ENCODE measurements at regions not wholly inside any gene's neighbourhood (a gene's known extent, or its start where the extent isn't known, plus 50 kb on each side); places are given as distances from the start of the nearest gene placed in this dataset.
A peak's percentile ranks its signal among the peaks of the same experiment; 100 is the strongest.

DNA sequence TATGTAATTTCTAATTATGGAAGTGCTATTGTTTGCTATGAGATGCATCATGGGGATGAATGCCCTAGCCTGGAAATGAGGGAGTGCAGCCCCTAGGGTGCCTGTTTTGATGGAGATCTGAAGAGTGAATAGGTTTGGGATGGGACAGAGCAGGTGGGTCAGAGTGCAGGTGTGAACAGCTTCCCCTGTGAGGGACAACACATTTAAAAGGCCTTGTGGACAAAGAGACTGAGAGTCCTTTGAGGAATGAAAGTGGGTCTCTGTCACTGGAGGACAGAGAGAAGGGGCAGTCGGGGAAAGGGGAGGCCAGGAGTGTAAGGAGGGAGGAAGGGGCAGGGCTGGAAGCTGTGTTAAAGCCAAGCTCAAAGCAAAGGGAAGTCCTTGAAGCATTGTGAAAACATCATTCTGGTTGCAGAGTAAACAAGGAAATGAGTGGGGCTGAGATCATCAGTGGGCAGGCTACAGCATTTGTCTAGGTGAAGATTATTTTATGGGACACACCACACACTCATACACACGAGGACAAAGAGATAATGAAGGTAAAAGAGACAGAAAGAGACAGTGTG is 877.6 kb downstream of the SLC4A3 start:
- ATAC-seq, result no peak
- no peak for DNase-seq
- intact Hi-C loops (cut with micrococcal nuclease), result no loop called here

DNA sequence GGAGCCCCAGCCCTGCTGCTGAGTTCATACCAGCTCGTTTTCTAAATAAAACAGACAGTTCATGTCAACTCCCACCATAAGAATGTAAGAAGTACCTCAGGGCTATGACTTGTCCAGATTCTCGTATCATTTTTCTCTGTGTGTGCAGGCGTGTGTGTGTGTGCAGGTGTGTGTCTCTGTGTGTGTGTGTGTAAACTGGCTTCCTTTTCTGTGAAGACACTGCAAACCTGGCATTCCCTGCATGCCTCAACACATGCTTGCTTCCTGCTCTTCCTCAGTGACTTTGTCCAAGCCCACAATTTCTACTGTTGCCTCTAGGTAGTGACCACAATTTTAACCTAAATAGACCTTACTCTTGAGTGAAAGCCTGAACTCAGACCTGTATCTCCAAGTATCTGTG is 879.0 kb downstream of the SLC4A3 start:
- ATAC-seq (no peak), DNase-seq (no peak)
- intact Hi-C loops (cut with micrococcal nuclease), result no loop called here

DNA sequence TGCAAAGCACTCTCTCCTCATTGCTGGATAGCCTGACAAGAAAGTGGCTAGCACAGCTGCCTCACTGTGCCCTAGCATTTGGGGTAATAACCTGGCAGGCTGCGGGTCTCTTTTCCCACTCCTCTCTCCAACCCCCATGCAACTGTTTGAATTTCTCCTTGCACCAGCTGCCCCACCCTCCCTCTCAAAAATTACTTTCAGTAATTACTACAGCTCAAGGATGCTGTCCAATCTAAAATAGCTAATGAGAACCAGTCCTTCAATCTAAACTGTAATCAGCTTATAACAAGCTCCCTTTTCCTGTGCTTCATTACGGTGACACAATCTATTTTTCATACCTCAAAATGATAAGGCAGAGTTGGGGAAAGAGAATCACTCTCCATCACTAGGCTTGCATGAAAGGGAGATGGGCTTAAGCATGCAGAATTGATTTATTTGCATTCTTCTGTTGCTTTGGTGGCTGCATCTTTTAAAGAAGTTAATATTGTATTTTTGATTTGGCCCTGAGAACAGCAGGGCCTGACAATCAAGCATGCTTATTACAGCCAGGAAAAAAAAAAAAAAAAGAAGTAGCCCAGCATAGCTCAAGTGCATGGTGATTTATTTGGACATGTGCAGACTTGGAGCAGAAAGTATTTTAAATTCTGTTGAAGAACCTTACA is 881.8 kb downstream of the SLC4A3 start:
- intact Hi-C loops (cut with micrococcal nuclease), result no loop called here
- DNase-seq, result no peak
- no peak for ATAC-seq

DNA sequence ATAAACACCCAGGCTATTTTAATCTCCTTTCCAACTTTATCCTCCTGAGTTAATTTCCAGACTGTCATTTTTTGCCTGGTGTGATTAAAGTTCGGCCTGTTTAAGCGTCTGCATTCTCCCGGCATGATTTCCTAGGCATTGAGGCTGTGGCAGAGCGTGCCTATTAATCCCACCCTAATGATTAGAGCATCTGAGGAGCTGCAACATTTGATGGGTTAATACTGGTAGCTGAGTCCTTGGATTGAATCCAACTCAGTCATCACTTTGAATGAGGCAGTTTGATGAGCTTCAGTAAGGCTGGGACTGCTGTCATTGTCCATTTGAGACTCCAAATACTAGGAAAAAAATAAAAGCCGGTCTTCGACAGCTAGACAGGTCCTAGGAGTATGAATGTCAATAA is 882.5 kb downstream of the SLC4A3 start:
- intact Hi-C loops (cut with micrococcal nuclease), result no loop called here
- no peak for ATAC-seq
- DNase-seq, result no peak

DNA sequence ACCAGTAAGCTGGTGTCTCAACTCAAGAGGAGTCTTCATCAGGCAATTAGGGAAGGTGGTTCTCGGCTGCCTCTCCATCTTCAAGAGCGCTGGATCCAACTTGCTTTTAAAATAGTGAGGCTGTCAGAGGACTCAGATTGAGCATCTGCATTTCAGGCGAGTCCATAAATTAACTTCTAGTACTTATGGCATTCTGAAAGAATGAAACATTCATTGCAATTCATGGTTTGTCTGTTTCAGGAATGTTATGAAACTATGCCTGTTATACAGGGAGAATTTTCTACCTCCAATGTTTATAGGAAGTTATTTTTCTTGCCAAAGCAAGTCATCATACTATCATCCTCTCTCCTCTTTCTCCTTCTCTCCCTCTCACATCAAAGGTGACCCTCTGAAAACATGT is 883.2 kb downstream of the SLC4A3 start:
- ATAC-seq, result no peak
- DNase-seq, result no peak
- intact Hi-C loops (cut with micrococcal nuclease), result no loop called here

DNA sequence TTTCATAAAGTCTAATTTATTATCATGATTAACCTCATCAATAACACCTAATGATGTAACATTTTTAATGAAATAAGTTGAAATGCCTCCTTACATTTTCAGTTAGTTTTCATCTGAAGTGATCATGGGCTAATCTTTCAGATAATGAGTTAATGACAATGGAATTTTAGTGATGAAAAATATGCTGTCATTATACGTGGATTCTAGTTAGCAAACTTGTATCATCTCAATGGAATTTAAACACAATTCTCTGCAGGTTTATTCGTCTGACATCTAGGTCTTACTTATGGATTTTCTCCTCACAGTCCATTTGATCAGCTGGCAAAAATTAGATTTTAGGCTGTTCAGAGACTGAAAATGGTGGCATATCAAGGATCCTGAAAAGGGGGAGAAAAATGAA is 885.0 kb downstream of the SLC4A3 start:
- ATAC-seq (no peak), DNase-seq (no peak)

DNA sequence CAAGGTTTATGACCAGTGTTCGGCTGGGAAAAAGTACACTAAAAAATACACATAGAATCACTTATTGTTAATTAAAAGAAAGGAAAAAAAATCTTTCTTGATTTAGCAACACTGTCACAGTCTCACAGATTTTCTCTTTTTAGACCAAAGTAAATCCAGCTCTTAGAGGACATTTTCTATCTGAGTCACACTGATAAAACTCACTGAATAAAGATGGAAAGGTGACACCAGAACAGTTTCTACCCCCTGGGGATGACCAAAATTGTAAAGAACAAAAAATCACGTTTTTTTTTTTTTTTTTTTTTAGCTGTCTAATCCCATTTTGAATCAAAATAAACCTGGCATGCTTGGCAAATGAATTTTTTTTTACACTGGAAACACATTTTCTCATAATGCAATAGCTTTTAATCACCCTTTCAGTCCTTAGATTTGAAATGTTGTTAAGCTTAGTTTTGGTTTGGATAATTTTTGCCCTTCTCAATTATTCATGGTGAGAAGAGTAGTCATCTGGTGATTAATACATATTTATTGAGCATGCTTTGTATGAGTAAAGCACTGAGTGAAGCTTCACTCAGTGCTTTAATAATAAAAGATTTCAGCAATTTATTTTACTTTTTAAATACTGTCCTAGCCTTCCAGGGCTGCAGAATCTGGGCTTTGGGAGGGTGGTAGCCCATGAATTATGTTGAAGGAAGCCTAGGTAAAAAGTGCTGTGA is 886.3 kb downstream of the SLC4A3 start:
- DNase-seq, result no peak
- no peak for ATAC-seq
- intact Hi-C loops (cut with micrococcal nuclease), result no loop called here

More for the DNA sequence above, 885.0 kb downstream of the SLC4A3 start:
- intact Hi-C loops (cut with micrococcal nuclease), result no loop called here

DNA sequence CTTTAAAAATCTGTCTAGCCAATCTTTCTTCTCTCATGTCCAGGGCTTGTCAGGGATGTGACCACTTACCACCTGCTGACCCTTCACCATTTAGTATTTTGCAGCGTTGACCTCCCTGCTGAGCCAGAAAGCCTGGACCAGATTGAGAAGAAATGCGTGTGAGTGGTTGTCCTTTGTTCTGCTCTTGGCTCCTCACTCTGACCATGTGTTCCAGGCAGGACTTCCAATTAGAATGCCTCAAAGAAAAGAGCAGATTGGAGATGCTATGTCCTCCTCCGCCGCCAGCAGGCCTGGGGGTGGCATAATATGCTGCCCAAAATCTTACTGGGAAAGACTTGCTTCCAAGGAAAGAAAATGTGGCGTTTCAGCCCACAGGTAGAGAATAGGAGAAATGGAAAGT is 894.1 kb downstream of the SLC4A3 start:
- DNase-seq (no peak), ATAC-seq (no peak)
- intact Hi-C loops (cut with micrococcal nuclease), result no loop called here

DNA sequence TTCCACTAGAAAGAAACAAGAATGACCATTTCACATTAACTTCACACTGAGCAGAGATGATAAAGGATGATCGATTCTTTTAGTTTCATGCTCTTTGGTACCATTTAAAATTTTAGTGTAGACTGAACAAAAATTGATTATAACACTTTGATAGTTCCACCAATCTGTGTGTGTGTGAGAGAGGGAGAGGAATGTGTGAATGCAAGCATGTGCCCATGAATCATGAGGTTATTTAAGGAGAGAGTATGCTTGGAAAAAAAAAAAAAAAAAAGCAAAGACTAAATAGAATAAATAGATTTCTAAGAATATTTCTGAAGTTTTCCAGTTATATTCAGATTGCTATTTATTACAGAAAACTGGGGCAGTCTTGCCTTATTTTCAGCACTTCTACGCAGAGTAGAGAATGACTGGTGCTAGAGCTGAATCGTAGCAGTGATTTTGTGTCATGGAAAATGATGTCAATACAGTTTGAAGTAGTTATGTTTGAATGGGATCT is 900.8 kb downstream of the SLC4A3 start:
- intact Hi-C loops (cut with micrococcal nuclease), result no loop called here
- DNase-seq (no peak), ATAC-seq (peak; percentile 48)

DNA sequence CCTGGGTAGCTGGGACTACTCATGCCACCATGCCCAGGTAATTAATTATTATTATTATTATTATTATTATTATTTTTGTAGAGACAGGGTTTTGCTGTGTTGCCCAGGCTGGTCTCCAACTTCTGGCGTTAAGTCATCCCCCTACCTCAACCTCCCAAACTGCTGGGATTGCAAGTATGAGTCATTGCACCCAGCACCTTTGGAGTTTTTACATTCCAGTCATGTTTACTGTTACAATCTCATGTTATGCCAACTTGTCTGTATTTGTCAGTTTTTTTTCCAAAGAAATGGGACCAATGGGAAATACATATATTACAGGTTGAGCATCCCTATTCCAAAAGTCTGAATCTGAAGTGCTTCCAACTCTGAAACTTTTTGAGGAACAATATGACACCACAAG is 903.8 kb downstream of the SLC4A3 start:
- no peak for ATAC-seq
- DNase-seq, result no peak
- intact Hi-C loops (cut with micrococcal nuclease), result no loop called here

DNA sequence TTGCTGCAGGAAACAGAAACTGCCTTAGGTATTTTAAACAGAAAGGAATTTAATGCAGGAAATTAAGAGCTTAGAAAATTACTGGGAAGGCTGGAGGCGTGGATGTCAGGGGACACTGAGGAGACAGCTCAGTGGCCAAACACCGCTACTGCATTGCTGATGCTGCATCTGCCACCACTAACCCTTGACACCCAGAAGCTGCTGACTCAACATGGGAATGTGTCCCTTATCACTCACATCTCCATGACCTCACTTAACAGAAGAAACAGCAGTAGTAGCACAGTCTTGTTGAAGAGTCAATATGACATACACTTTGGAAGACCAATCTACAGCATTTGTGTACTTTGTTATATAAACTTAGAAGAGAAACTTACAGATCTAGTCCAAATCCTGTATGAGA is 906.1 kb downstream of the SLC4A3 start:
- ATAC-seq (no peak), DNase-seq (no peak)
- intact Hi-C loops (cut with micrococcal nuclease), result no loop called here

DNA sequence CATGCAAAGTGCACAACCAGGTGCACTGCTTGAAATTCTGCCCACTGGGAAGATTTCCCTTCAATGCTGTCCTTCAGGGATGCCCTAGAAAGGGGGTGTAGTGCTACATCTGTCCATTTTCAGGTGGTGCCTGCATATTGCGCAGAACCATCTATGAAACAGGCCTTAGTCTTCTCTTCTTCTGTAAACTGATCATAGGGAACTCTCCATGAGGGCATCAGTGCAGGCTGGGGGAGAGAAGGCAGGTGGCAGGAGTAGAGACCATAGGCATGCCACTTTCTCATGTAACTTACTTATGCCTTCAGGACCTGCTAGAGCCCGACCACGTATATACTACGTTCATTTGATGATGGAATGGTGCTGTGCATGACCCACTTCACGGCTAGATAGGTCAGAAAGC is 912.1 kb downstream of the SLC4A3 start:
- DNase-seq (no peak), ATAC-seq (no peak)
- intact Hi-C loops (cut with micrococcal nuclease), result no loop called here

DNA sequence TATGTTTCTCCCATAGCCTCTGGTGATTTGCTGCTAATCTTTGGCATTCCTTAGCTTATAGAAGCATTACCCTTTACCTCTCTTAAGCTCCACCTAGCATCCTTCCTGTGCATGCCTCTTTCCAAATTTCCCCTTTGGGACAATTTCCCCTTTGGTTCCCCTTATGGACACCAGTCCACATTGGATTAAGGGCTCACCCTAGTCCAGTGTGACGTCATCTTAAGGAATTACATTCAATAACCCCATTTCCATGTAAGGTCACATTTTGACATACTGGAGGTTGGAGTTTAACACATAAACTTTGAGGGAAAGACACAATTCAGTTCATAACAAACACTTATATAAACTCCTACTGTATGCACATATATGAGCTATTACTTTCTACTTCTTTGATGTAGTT is 916.6 kb downstream of the SLC4A3 start:
- no peak for DNase-seq
- intact Hi-C loops (cut with micrococcal nuclease), result no loop called here
- ATAC-seq, result no peak

DNA sequence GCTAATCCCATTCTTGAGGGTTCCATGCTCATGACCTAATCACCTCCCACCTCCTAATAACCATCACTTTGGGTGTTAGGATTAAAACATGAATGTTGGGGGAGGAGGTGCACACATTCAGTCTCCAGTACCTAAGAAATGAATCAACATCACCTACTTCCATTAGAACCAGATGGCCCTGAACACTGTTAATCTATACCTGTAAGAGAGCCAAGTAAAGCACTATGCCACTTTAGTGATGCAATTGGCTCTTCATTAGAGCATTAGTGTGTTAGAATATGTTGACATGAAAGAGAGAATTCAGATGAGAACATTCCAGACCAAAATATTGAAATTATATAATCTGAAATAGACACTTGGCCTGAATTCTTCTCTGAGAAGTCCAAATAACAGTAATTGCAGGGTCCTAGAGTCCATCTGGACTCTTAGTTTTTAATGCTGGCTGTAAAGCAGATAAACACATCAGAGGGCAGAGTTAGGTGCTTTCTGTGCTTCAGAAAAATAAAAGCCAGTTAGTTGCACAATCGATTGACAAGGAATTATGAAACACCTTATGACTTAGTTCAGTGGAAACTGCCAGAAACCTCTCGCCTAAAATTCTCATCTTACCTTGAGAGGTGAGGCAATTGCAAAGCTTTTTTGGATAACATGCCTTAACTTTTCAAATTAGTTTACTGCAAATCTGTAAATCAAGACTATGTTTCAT is 923.7 kb downstream of the SLC4A3 start:
- ATAC-seq (no peak), DNase-seq (no peak)
- intact Hi-C loops (cut with micrococcal nuclease), result no loop called here

DNA sequence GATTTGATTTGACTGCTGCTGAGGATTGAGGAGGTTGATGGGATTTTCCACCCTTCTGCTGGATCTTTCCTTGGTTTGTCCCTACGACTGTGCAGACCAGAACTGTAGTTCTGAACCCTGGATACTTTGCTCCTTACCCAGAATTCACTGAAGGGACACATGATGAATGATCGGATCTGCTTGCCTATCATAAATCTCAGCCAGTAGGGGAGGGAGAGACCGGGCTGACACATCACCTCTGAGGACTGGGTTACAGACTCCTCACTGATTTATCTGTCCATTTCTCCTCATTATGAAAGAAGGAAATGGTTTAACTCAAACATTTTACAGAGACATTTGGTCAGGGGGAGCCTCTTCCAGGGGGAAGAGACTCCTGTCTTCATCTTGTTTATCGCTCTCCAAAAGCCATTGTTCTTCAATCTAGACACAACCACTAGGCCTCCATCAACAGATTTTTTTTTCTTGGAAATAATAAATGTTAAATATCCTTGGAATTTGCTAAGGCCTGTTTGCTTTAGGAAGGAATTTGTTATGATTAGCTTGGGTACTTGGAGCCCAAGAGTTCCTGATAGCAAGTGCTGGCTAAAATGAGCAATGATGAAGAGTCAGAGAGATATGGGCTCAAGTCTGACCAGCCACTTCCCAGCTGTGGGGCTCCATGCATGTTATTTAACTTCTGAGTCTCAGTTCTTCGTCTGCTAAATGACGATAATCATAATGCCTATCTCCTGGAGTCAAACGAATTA is 925.5 kb downstream of the SLC4A3 start:
- intact Hi-C loops (cut with micrococcal nuclease), result no loop called here
- no peak for ATAC-seq

DNA sequence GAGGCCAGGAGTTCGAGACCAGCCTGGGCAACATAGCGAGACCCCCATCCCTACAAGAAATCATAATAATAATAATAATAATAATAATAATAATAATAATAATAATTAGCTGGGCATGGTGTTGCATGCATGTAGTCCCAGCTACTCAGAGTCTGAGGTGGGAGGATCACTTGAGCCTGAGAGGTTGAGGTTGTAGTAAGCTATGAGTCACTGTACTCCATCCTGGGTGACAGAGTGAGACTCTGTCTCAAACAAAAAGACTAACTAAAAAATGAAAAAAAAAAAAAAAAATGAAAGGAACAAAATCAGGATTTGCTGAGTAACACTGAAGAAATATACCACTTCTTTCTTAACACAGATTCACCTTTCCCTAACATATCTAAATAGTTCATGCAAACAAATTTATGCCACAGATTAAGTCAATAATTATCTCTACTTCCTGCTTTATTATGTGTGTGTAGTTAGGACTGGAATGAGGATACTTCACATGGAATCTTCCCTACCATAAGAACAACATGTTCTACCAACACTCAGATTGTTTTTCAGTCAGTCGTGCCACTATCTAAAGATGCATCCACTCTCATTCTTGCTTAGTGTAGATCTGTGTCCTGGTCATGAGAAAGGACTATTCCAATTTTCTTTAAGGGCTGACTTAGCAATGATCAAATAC is 928.7 kb downstream of the SLC4A3 start:
- ATAC-seq (no peak), DNase-seq (no peak)
- intact Hi-C loops (cut with micrococcal nuclease), result no loop called here

More for the DNA sequence above, 925.5 kb downstream of the SLC4A3 start:
- DNase-seq, result no peak

DNA sequence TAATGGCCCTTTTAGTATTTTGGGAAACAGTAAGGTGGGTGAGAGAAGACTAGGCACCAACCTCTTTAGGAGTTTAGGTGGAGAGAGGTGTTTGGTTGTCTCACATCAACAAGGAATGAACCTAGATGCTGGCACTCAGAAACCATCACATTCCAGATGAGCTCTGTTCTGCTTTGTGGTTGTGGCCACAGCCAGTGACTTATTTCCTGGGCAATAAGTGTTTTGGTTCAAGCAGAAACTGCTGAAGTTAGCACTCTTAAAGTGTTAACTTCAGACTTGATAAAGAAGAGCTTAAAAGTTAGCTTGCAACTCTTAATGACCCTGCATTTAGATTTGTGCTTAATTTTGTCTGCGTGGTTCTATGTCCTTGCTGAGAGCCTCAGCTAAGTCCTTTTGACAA is 929.2 kb downstream of the SLC4A3 start:
- DNase-seq (no peak), ATAC-seq (no peak)
- intact Hi-C loops (cut with micrococcal nuclease), result no loop called here

DNA sequence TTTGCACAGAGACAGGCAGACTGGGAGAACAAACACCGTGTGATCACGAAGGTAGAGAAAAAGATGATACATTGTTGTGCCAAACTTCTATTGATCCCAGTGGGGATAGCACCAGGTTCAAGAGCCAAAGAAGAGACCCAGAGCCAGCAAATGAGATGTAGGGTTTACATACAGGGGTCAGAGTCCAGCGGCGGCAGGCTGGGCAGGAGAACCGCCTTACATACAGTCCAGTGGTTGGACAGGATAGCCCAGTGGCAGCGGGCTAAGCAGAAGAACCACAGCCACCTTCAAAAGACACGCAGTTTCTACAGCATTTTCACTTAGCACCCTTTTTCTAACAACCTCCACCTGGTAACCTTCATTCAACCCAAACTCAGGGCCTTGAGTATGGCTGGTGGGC is 932.8 kb downstream of the SLC4A3 start:
- no peak for DNase-seq
- intact Hi-C loops (cut with micrococcal nuclease), result no loop called here

More for the DNA sequence above, 932.8 kb downstream of the SLC4A3 start:
- ATAC-seq, result no peak

Measured in left ventricle myocardium superior (tissue), 1 donor.